K562 (cell line): ENCODE measurements at regions not wholly inside any gene's neighbourhood (a gene's known extent, or its start where the extent isn't known, plus 50 kb on each side); places are given as distances from the start of the nearest gene placed in this dataset.
A peak's percentile ranks its signal among the peaks of the same experiment; 100 is the strongest.

Source experiments
- ARID1B ChIP-seq: fragments of 450-650 bp; IDR thresholded peaks from 2 replicates; pipeline ENCODE4 v1.6.1; 2016; ENCODE audit warnings: antibody characterized with exemption, mild to moderate bottlenecking, inconsistent platforms
- CBX1 ChIP-seq: sonication (generic); IDR thresholded peaks from 2 replicates; pipeline ENCODE4 v1.6.1; 2016; ENCODE audit warnings: antibody characterized with exemption, low read depth, mild to moderate bottlenecking
- JUND ChIP-seq, 2 experiments: IDR thresholded peaks; 2 replicates in 1 of 2; 3 replicates in 1 of 2; pipeline ENCODE4 v1.6.1; 2011; ENCODE audit warnings: borderline replicate concordance in 2 of 2, low read depth in 2 of 2, low read length in 2 of 2, improper control_type of control experiment in 1 of 2, missing biosample characterization in 1 of 2, missing genetic modification characterization in 1 of 2, missing genetic modification reagents in 1 of 2
- KLF16 ChIP-seq: IDR thresholded peaks from 2 replicates; pipeline ENCODE4 v1.6.1; 2016; ENCODE audit warnings: antibody characterized with exemption
- MCM3 ChIP-seq: fragments of 450-650 bp; IDR thresholded peaks from 2 replicates; pipeline ENCODE4 v1.6.1; 2016
- NFIX ChIP-seq: fragments of 250-450 bp; sonication (Bioruptor Pico); IDR thresholded peaks from 2 replicates; pipeline ENCODE4 v1.4.0; 2020; ENCODE audit warnings: low read depth, mild to moderate bottlenecking, moderate library complexity
- PCBP2 ChIP-seq: fragments of 200-400 bp; formaldehyde crosslinking; IDR thresholded peaks from 2 replicates; pipeline ENCODE4 v1.6.1; 2018; ENCODE audit warnings: low read length, low read depth, mild to moderate bottlenecking, moderate library complexity; ENCODE audit not compliant: poor library complexity, severe bottlenecking
- PTRF ChIP-seq: fragments of 450-650 bp; IDR thresholded peaks from 2 replicates; pipeline ENCODE4 v1.6.1; 2016; ENCODE audit warnings: mild to moderate bottlenecking, missing genetic modification characterization, missing compliant biosample characterization
- RBM34 ChIP-seq: fragments of 200-400 bp; formaldehyde crosslinking; IDR thresholded peaks from 2 replicates; pipeline ENCODE4 v1.6.1; 2018; ENCODE audit warnings: low read length, borderline replicate concordance; ENCODE audit not compliant: insufficient read depth
- SAFB2 ChIP-seq: fragments of 200-400 bp; formaldehyde crosslinking; IDR thresholded peaks from 2 replicates; pipeline ENCODE4 v1.6.1; 2018; ENCODE audit warnings: borderline replicate concordance, low read length, low read depth, moderate library complexity; ENCODE audit not compliant: severe bottlenecking
- U2AF2 ChIP-seq: fragments of 200-400 bp; formaldehyde crosslinking; optimal IDR thresholded peaks from 2 replicates; pipeline ENCODE3; 2017; ENCODE audit warnings: low read depth, mild to moderate bottlenecking, low read length
- ZFPM2 ChIP-seq: fragments of 250-450 bp; sonication (Bioruptor Pico); IDR thresholded peaks from 2 replicates; pipeline ENCODE4 v1.5.1; 2022; ENCODE audit warnings: mild to moderate bottlenecking
- ZNF140 ChIP-seq: fragments of 250-450 bp; sonication (Bioruptor Pico); IDR thresholded peaks from 2 replicates; pipeline ENCODE4 v1.8.0; 2021; ENCODE audit warnings: moderate library complexity, mild to moderate bottlenecking, inconsistent platforms
- ZNF174 ChIP-seq: fragments of 250-450 bp; sonication (Bioruptor Pico); IDR thresholded peaks from 2 replicates; pipeline ENCODE4 v1.4.0; 2020; ENCODE audit warnings: mild to moderate bottlenecking
- ZNF197 ChIP-seq: fragments of 200-800 bp; sonication (Bioruptor generic); IDR thresholded peaks from 2 replicates; pipeline ENCODE4 v1.6.1; 2016; ENCODE audit warnings: low read depth, missing genetic modification characterization, missing compliant biosample characterization
- ZNF232 ChIP-seq: sonication (generic); formaldehyde crosslinking; IDR thresholded peaks from 2 replicates; pipeline ENCODE4 v1.8.0; 2022; ENCODE audit warnings: mild to moderate bottlenecking, missing genetic modification reagents
- ZNF444 ChIP-seq: fragments of 250-450 bp; sonication (Bioruptor Pico); IDR thresholded peaks from 2 replicates; pipeline ENCODE4 v1.4.0; 2020; ENCODE audit warnings: mild to moderate bottlenecking, moderate library complexity
- TF ChIP-seq, protein P1 (sequence below), 2 experiments: fragments of 450-650 bp; formaldehyde crosslinking in 1 of 2; IDR thresholded peaks; 2 replicates each; pipeline versions ENCODE4 v1.4.0 to v1.6.1; 2014 to 2020; ENCODE audit warnings: mild to moderate bottlenecking in 2 of 2, borderline replicate concordance in 1 of 2, low read depth in 1 of 2
- TF ChIP-seq, protein P2 (sequence below): sonication (generic); formaldehyde crosslinking; IDR thresholded peaks from 2 replicates; pipeline ENCODE4 v1.8.0; 2022; ENCODE audit warnings: missing genetic modification reagents, mild to moderate bottlenecking, moderate library complexity, borderline replicate concordance

DNA sequence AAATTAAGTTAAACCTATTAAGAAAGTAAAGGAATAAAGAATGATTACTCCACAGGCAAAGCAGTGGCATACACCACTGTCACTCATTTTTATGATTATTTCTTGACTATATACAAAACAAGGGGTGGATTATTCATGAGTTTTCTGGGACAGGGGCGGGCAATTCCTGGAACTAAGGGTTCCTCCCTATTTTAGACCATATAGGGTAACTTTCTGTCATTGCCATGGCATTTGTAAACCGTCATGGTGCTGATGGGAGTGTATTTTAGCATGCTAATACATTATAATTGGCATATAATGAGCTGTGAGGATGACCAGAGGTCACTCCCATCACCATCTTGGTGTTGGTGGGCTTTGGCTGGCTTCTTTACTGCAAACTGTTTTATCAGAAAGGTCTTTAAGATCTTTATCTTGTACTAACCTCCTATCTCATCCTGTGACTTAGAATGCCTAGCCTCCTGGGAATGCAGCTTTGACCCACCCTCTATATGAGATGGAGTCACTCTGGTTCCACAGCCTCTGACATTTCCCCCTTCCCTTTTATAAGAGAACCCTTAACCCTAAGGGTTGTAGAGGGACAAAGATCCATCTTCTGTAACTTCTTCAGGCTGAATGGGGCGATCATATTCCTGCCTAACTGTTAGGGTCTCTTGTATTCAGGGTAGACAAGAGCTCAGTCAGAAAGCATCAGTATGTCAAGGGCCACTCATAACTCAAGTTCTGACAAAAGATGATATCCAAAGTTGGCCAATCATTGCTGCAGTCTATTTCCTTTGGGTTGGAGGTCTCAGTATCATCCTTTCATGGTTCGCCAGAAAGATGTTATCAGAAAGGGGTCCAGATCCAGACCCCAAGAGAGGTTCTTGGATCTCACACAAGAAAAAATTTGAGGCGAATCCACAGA, 79.5 kb upstream of the LIPC start (continued):
- TF ChIP-seq KLF16 (no peak), SAFB2 (no peak), PTRF (peak; percentile 95), CBX1 (no peak), ZNF140 (CRISPR knock-in tag) (no peak), ZNF174 (0 out of 2 replicates have a peak, but pooled peaks have one; percentile 59), JUND (IDR thresholded peaks at IDR 0.05; ENCODE audit: borderline replicate concordance, low read depth, low read length) (peak; percentile 83), JUND (tag; IDR thresholded peaks at IDR 0.05; ENCODE audit: borderline replicate concordance, low read depth, low read length) (peak; percentile 77; the same call in 2 of the 3 replicates), RBM34 (no peak), ZFPM2 (CRISPR knock-in tag) (peak; percentile 86; the same call in 1 of the 2 replicates), ZNF232 (CRISPR knock-in tag) (no peak), NFIX (CRISPR knock-in tag) (peak; percentile 42; the same call in 1 of the 2 replicates), ZNF444 (CRISPR knock-in tag) (peak; percentile 78), ZNF197 (CRISPR knock-in tag) (peak; percentile 93), U2AF2 (no peak), ARID1B (peak; percentile 55), MCM3 (no peak), PCBP2 (no peak)
- TF ChIP-seq, protein P1, sequence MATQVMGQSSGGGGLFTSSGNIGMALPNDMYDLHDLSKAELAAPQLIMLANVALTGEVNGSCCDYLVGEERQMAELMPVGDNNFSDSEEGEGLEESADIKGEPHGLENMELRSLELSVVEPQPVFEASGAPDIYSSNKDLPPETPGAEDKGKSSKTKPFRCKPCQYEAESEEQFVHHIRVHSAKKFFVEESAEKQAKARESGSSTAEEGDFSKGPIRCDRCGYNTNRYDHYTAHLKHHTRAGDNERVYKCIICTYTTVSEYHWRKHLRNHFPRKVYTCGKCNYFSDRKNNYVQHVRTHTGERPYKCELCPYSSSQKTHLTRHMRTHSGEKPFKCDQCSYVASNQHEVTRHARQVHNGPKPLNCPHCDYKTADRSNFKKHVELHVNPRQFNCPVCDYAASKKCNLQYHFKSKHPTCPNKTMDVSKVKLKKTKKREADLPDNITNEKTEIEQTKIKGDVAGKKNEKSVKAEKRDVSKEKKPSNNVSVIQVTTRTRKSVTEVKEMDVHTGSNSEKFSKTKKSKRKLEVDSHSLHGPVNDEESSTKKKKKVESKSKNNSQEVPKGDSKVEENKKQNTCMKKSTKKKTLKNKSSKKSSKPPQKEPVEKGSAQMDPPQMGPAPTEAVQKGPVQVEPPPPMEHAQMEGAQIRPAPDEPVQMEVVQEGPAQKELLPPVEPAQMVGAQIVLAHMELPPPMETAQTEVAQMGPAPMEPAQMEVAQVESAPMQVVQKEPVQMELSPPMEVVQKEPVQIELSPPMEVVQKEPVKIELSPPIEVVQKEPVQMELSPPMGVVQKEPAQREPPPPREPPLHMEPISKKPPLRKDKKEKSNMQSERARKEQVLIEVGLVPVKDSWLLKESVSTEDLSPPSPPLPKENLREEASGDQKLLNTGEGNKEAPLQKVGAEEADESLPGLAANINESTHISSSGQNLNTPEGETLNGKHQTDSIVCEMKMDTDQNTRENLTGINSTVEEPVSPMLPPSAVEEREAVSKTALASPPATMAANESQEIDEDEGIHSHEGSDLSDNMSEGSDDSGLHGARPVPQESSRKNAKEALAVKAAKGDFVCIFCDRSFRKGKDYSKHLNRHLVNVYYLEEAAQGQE (IDR thresholded peaks at IDR 0.05; ENCODE audit: borderline replicate concordance): no peak
- TF ChIP-seq, protein P1 (CRISPR knock-in tag; IDR thresholded peaks at IDR 0.05; ENCODE audit: low read depth): peak; percentile 82; the same call in 1 of the 2 replicates
- TF ChIP-seq, protein P2, sequence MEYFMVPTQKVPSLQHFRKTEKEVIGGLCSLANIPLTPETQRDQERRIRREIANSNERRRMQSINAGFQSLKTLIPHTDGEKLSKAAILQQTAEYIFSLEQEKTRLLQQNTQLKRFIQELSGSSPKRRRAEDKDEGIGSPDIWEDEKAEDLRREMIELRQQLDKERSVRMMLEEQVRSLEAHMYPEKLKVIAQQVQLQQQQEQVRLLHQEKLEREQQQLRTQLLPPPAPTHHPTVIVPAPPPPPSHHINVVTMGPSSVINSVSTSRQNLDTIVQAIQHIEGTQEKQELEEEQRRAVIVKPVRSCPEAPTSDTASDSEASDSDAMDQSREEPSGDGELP (CRISPR knock-in tag): no peak
